Breast epithelium (tissue), 3 donors: ENCODE measurements at regions not wholly inside any gene's neighbourhood (a gene's known extent, or its start where the extent isn't known, plus 50 kb on each side); places are given as distances from the start of the nearest gene placed in this dataset.

ENCODE experiments used
- POLR2A ChIP-seq: fragments of 450-650 bp; IDR thresholded peaks from one replicate; pipeline ENCODE4 v1.6.1; 2016; ENCODE audit warnings: antibody characterized with exemption, mild to moderate bottlenecking, moderate library complexity
- POLR2AphosphoS5 ChIP-seq, 3 donors: sonication (generic); formaldehyde crosslinking; IDR thresholded peaks; one replicate each; pipeline ENCODE4 v1.6.1; 2017; ENCODE audit warnings: antibody characterized with exemption in 3 of 3
- TF ChIP-seq, protein P1 (sequence below), 3 donors: fragments of 450-650 bp; IDR thresholded peaks; one replicate each; pipeline ENCODE4 v1.5.1; 2016 to 2017; ENCODE audit warnings: antibody characterized with exemption in 3 of 3, mild to moderate bottlenecking in 3 of 3, moderate library complexity in 3 of 3

- no peak for TF ChIP-seq POLR2A
- TF ChIP-seq, protein P1, sequence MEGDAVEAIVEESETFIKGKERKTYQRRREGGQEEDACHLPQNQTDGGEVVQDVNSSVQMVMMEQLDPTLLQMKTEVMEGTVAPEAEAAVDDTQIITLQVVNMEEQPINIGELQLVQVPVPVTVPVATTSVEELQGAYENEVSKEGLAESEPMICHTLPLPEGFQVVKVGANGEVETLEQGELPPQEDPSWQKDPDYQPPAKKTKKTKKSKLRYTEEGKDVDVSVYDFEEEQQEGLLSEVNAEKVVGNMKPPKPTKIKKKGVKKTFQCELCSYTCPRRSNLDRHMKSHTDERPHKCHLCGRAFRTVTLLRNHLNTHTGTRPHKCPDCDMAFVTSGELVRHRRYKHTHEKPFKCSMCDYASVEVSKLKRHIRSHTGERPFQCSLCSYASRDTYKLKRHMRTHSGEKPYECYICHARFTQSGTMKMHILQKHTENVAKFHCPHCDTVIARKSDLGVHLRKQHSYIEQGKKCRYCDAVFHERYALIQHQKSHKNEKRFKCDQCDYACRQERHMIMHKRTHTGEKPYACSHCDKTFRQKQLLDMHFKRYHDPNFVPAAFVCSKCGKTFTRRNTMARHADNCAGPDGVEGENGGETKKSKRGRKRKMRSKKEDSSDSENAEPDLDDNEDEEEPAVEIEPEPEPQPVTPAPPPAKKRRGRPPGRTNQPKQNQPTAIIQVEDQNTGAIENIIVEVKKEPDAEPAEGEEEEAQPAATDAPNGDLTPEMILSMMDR (IDR thresholded peaks at IDR 0.05), result no peak
- TF ChIP-seq POLR2AphosphoS5 (IDR thresholded peaks at IDR 0.05), result no peak
Observed at GRCh38 chr5:33065131-33065530, 354.0 kb downstream of the NPR3 start.
